Liver (tissue), 8 donors: ENCODE measurements at regions not wholly inside any gene's neighbourhood (a gene's known extent, or its start where the extent isn't known, plus 50 kb on each side); places are given as distances from the start of the nearest gene placed in this dataset.

Experiments used
- DNase-seq: peaks from one replicate; pipeline ENCODE4 v3.0.0-alpha.2; 2017; ENCODE audit warnings: low spot score
- H3K27ac ChIP-seq, 2 donors: one replicate each; pipeline ENCODE4 v1.7.0; 2013; ENCODE audit warnings: inconsistent platforms in 2 of 2, low read length in 2 of 2, control low read depth in 1 of 2, low read depth in 1 of 2, mild to moderate bottlenecking in 1 of 2
- H3K27me3 ChIP-seq, 4 donors: one replicate each; pipeline versions ENCODE4 v1.6.1 to v1.7.0; 2013; ENCODE audit warnings: low read length in 3 of 4, inconsistent platforms in 1 of 4, mild to moderate bottlenecking in 1 of 4, moderate library complexity in 1 of 4; ENCODE audit not compliant: control insufficient read depth in 4 of 4, insufficient read depth in 4 of 4
- H3K36me3 ChIP-seq, 4 donors: one replicate each; pipeline versions ENCODE4 v1.6.1 to v1.7.0; 2013; ENCODE audit warnings: low read length in 3 of 4, mild to moderate bottlenecking in 3 of 4, low read depth in 1 of 4, moderate library complexity in 1 of 4; ENCODE audit not compliant: control insufficient read depth in 4 of 4, insufficient read depth in 3 of 4
- H3K4me1 ChIP-seq, 4 donors: one replicate each; pipeline versions ENCODE4 v1.6.1 to v1.7.0; 2013; ENCODE audit warnings: low read length in 3 of 4, mild to moderate bottlenecking in 3 of 4, moderate library complexity in 1 of 4; ENCODE audit not compliant: control insufficient read depth in 4 of 4, insufficient read depth in 4 of 4
- H3K4me3 ChIP-seq, 3 donors: one replicate each; pipeline versions ENCODE4 v1.6.1 to v1.7.0; 2013; ENCODE audit warnings: low read length in 3 of 3, control low read depth in 1 of 3, low read depth in 1 of 3, mild to moderate bottlenecking in 1 of 3
- H3K9ac ChIP-seq, 2 donors: one replicate each; pipeline ENCODE4 v1.7.0; 2013; ENCODE audit warnings: low read length in 2 of 2, mild to moderate bottlenecking in 2 of 2, moderate library complexity in 2 of 2, control low read depth in 1 of 2, low read depth in 1 of 2
- H3K9me3 ChIP-seq, 4 donors: one replicate each; pipeline versions ENCODE4 v1.6.1 to v1.7.0; 2013; ENCODE audit warnings: low read length in 3 of 4; ENCODE audit not compliant: control insufficient read depth in 4 of 4
- ATF3 ChIP-seq: IDR thresholded peaks from 2 replicates; pipeline ENCODE4 v1.6.1; 2016; ENCODE audit warnings: antibody characterized with exemption
- FOXA1 ChIP-seq: IDR thresholded peaks from 2 replicates; pipeline ENCODE4 v1.6.1; 2016; ENCODE audit warnings: antibody characterized with exemption
- GABPA ChIP-seq, 2 donors: IDR thresholded peaks in 1 of 2; conservative IDR thresholded peaks in 1 of 2; 2 replicates each; pipeline ENCODE4 v1.6.1; 2016; ENCODE audit warnings: antibody characterized with exemption in 2 of 2, mild to moderate bottlenecking in 1 of 2, moderate library complexity in 1 of 2
- HNF4A ChIP-seq, 2 donors: conservative IDR thresholded peaks; 2 replicates each; pipeline ENCODE4 v1.6.1; 2016; ENCODE audit warnings: antibody characterized with exemption in 2 of 2, mild to moderate bottlenecking in 2 of 2
- HNF4G ChIP-seq: IDR thresholded peaks from 2 replicates; pipeline ENCODE4 v1.6.1; 2016; ENCODE audit warnings: antibody characterized with exemption
- JUND ChIP-seq, 2 donors: IDR thresholded peaks; 2 replicates each; pipeline ENCODE4 v1.6.1; 2016; ENCODE audit warnings: antibody characterized with exemption in 2 of 2
- MAX ChIP-seq: IDR thresholded peaks from 2 replicates; pipeline ENCODE4 v1.6.1; 2016; ENCODE audit warnings: antibody characterized with exemption
- NR2F2 ChIP-seq: IDR thresholded peaks from 2 replicates; pipeline ENCODE4 v1.6.1; 2016; ENCODE audit warnings: antibody characterized with exemption
- RXRA ChIP-seq, 2 donors: IDR thresholded peaks; 2 replicates each; pipeline ENCODE4 v1.6.1; 2017 to 2018; ENCODE audit warnings: antibody characterized with exemption in 2 of 2, mild to moderate bottlenecking in 1 of 2
- SP1 ChIP-seq: IDR thresholded peaks from 2 replicates; pipeline ENCODE4 v1.6.1; 2018; ENCODE audit warnings: antibody characterized with exemption, mild to moderate bottlenecking
- whole genome bisulfite sequencing: extraction: QIAGEN DNeasy Blood & Tissue Kit; methylation state at CpG from one replicate; pipeline ENCODE4 v1.1.7; 2013; 5-methylcytosine and 5-hydroxymethylcytosine counted together
- TF ChIP-seq, protein P1 (sequence below): IDR thresholded peaks from 2 replicates; pipeline ENCODE4 v1.6.1; 2016; ENCODE audit warnings: antibody characterized with exemption
- TF ChIP-seq, protein P2 (sequence below): fragments of 150-350 bp; IDR thresholded peaks from 2 replicates; pipeline ENCODE4 v1.5.1; 2017; ENCODE audit warnings: improper control_type of control experiment, low read depth, low read length; ENCODE audit not compliant: missing input control
- TF ChIP-seq, protein P3 (sequence below): IDR thresholded peaks from 2 replicates; pipeline ENCODE4 v1.6.1; 2016; ENCODE audit warnings: antibody characterized with exemption, mild to moderate bottlenecking
- donor health status: healthy.
- donor health status: healthy.
- donor health status: healthy.
- donor health status: healthy.
- donor health status: healthy.

DNA sequence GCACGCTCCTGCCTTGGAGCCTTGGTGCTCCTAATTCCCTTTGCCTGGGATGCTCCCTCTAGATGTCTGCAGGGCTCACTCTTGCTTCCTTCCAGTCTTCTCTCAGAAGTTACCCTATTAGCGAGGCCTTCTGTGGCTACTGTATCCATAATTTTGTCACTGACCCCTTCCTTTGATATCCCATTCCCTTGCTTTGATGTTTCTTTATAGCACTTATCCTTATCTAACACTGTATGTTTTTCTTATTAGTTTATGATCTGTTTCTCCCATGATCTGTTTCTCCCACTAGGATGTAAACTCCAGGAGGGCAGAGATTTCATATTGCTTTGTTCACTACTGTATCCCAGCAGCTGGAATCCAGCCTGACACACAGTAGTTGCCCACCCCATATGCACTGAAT, 263.4 kb downstream of the FOXD2 start:
- WGBS: 88% methylated on average over 2 of the region's 2 CpGs

DNA sequence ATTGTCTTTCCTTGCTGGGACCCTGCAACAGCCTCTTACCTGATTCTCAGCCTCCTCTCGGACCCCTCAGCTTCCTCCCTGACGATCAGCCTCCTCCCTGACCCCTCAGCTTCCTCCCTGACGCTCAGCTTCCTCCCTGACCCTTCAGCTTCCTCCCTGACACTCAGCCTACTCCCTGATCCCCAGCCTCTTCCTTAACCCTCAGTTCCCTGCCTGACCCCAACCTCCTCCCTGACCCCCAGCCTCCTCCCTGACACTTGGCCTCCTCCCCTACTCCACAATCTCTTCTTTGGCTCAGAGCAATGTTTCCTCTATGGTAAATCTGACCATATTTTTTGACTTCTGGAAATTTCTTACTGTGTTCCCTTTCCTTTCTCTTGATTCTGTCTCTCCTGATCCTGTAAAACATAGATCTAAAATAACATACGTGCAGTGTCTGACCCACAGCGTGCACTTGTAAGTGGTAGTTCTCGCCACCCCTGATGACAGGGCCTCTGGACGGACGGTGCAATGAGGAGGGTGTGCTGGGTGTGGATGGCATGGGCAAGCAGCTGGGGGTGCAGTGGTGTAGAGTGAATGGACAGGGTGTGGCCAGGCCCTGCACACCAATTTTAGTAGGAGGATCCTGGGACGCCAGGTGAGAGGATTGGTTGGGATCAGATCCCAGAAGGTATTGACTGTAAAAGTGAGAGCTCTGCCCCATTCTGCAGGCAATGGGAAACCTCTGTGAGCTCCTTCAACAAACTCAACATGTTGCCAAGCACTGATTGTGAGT, 264.1 kb downstream of the FOXD2 start:
- no peaks in the 10 kb centered on the region for H3K36me3 ChIP-seq
- no peaks in the 10 kb centered on the region for H3K9me3 ChIP-seq
- no peak overlapping the region for H3K27ac ChIP-seq
- peak in 1 of 2 donors; percentile 16 for TF ChIP-seq RXRA (IDR thresholded peaks at IDR 0.05)
- no peak for TF ChIP-seq HNF4G
- TF ChIP-seq NR2F2: peak; percentile 93
- TF ChIP-seq MAX: no peak
- TF ChIP-seq HNF4A (conservative IDR thresholded peaks at IDR 0.05): no peak
- no peak for TF ChIP-seq FOXA1
- TF ChIP-seq, protein P1, sequence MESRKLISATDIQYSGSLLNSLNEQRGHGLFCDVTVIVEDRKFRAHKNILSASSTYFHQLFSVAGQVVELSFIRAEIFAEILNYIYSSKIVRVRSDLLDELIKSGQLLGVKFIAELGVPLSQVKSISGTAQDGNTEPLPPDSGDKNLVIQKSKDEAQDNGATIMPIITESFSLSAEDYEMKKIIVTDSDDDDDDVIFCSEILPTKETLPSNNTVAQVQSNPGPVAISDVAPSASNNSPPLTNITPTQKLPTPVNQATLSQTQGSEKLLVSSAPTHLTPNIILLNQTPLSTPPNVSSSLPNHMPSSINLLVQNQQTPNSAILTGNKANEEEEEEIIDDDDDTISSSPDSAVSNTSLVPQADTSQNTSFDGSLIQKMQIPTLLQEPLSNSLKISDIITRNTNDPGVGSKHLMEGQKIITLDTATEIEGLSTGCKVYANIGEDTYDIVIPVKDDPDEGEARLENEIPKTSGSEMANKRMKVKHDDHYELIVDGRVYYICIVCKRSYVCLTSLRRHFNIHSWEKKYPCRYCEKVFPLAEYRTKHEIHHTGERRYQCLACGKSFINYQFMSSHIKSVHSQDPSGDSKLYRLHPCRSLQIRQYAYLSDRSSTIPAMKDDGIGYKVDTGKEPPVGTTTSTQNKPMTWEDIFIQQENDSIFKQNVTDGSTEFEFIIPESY: no peak
- TF ChIP-seq, protein P2, sequence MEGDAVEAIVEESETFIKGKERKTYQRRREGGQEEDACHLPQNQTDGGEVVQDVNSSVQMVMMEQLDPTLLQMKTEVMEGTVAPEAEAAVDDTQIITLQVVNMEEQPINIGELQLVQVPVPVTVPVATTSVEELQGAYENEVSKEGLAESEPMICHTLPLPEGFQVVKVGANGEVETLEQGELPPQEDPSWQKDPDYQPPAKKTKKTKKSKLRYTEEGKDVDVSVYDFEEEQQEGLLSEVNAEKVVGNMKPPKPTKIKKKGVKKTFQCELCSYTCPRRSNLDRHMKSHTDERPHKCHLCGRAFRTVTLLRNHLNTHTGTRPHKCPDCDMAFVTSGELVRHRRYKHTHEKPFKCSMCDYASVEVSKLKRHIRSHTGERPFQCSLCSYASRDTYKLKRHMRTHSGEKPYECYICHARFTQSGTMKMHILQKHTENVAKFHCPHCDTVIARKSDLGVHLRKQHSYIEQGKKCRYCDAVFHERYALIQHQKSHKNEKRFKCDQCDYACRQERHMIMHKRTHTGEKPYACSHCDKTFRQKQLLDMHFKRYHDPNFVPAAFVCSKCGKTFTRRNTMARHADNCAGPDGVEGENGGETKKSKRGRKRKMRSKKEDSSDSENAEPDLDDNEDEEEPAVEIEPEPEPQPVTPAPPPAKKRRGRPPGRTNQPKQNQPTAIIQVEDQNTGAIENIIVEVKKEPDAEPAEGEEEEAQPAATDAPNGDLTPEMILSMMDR: no peak
- H3K9ac ChIP-seq: no peak overlapping the region
- WGBS: 74% methylated on average over 9 of the region's 9 CpGs
- peaks cover 0 to 1% (median under 1%) of the 10 kb centered on the region in 4 donors for H3K4me1 ChIP-seq
- H3K4me3 ChIP-seq: no peak overlapping the region
- no peak for DNase-seq
- H3K27me3 ChIP-seq: peaks cover 0 to 2% (median 0%) of the 10 kb centered on the region in 4 donors

More for the DNA sequence above, 263.4 kb downstream of the FOXD2 start:
- Histone ChIP-seq H3K4me3 (no peak overlapping the region), H3K4me1 (peaks cover 0 to 5% (median 4%) of the 10 kb centered on the region in 4 donors), H3K27me3 (peaks cover 0 to 2% (median 0%) of the 10 kb centered on the region in 4 donors), H3K9me3 (no peaks in the 10 kb centered on the region), H3K27ac (no peak overlapping the region), H3K9ac (no peak overlapping the region), H3K36me3 (no peaks in the 10 kb centered on the region)
- no peak for DNase-seq
- TF ChIP-seq HNF4G (no peak), RXRA (IDR thresholded peaks at IDR 0.05) (no peak), SP1 (no peak), JUND (IDR thresholded peaks at IDR 0.05) (no peak), FOXA1 (no peak), ATF3 (no peak), NR2F2 (no peak), GABPA (IDR thresholded peaks at IDR 0.05 in 1 of 2, conservative IDR thresholded peaks at IDR 0.05 in 1 of 2) (no peak)
- TF ChIP-seq, protein P3, sequence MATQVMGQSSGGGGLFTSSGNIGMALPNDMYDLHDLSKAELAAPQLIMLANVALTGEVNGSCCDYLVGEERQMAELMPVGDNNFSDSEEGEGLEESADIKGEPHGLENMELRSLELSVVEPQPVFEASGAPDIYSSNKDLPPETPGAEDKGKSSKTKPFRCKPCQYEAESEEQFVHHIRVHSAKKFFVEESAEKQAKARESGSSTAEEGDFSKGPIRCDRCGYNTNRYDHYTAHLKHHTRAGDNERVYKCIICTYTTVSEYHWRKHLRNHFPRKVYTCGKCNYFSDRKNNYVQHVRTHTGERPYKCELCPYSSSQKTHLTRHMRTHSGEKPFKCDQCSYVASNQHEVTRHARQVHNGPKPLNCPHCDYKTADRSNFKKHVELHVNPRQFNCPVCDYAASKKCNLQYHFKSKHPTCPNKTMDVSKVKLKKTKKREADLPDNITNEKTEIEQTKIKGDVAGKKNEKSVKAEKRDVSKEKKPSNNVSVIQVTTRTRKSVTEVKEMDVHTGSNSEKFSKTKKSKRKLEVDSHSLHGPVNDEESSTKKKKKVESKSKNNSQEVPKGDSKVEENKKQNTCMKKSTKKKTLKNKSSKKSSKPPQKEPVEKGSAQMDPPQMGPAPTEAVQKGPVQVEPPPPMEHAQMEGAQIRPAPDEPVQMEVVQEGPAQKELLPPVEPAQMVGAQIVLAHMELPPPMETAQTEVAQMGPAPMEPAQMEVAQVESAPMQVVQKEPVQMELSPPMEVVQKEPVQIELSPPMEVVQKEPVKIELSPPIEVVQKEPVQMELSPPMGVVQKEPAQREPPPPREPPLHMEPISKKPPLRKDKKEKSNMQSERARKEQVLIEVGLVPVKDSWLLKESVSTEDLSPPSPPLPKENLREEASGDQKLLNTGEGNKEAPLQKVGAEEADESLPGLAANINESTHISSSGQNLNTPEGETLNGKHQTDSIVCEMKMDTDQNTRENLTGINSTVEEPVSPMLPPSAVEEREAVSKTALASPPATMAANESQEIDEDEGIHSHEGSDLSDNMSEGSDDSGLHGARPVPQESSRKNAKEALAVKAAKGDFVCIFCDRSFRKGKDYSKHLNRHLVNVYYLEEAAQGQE: no peak
